ENCODE measurements at regions not wholly inside any gene's neighbourhood (a gene's known extent, or its start where the extent isn't known, plus 50 kb on each side); places are given as distances from the start of the nearest gene placed in this dataset.

DNA sequence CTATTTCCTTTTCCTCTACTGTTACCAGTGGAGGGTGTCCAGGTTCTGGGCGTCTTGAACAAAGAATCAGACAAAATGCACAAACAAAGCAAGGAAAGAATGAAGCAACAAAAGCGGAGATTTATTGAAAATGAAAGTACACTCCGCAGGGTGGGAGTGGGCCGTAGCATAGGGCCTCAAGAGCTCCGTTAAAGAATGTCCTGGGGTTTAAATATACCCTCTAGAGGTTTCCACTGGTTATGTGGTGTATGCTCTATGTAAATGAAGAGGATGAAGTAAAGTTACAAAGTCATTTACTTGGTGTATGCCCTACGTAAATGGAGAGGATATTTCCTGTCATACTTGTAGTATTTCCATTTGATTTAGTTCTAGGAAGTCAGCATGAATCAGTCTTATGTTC is 113.5 kb upstream of the MRPS30 start:
- no peak for DNase-seq (ENCODE audit: low spot score)
- ChIA-PET CTCF (no interaction called here), POLR2A (no interaction called here)
- Mint-ChIP-seq H3K27ac (no peak overlapping the region), H3K27me3 (ENCODE audit: low read depth) (no peaks in the 10 kb centered on the region), H3K4me3 (no peak overlapping the region), H3K4me1 (peaks cover 7% of the 10 kb centered on the region), H3K9me3 (peaks cover 45% of the 10 kb centered on the region), H3K36me3 (peaks cover 40% of the 10 kb centered on the region)
- TF ChIP-seq OVOL2 (CRISPR knock-in tag; IDR thresholded peaks at IDR 0.05; ENCODE audit: borderline replicate concordance) (no peak), FOXK1 (CRISPR knock-in tag; IDR thresholded peaks at IDR 0.05) (no peak), SP1 (CRISPR knock-in tag; conservative IDR thresholded peaks at IDR 0.05) (no peak), GTF2I (CRISPR knock-in tag; conservative IDR thresholded peaks at IDR 0.05) (no peak), TCF7 (CRISPR knock-in tag; IDR thresholded peaks at IDR 0.05; ENCODE audit: low read depth) (no peak), NFYB (CRISPR knock-in tag; conservative IDR thresholded peaks at IDR 0.05; ENCODE audit: low read depth) (no peak)
- TF ChIP-seq, protein P1, sequence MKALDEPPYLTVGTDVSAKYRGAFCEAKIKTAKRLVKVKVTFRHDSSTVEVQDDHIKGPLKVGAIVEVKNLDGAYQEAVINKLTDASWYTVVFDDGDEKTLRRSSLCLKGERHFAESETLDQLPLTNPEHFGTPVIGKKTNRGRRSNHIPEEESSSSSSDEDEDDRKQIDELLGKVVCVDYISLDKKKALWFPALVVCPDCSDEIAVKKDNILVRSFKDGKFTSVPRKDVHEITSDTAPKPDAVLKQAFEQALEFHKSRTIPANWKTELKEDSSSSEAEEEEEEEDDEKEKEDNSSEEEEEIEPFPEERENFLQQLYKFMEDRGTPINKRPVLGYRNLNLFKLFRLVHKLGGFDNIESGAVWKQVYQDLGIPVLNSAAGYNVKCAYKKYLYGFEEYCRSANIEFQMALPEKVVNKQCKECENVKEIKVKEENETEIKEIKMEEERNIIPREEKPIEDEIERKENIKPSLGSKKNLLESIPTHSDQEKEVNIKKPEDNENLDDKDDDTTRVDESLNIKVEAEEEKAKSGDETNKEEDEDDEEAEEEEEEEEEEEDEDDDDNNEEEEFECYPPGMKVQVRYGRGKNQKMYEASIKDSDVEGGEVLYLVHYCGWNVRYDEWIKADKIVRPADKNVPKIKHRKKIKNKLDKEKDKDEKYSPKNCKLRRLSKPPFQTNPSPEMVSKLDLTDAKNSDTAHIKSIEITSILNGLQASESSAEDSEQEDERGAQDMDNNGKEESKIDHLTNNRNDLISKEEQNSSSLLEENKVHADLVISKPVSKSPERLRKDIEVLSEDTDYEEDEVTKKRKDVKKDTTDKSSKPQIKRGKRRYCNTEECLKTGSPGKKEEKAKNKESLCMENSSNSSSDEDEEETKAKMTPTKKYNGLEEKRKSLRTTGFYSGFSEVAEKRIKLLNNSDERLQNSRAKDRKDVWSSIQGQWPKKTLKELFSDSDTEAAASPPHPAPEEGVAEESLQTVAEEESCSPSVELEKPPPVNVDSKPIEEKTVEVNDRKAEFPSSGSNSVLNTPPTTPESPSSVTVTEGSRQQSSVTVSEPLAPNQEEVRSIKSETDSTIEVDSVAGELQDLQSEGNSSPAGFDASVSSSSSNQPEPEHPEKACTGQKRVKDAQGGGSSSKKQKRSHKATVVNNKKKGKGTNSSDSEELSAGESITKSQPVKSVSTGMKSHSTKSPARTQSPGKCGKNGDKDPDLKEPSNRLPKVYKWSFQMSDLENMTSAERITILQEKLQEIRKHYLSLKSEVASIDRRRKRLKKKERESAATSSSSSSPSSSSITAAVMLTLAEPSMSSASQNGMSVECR (CRISPR knock-in tag; IDR thresholded peaks at IDR 0.05; ENCODE audit: borderline replicate concordance): no peak
- TF ChIP-seq, protein P2, sequence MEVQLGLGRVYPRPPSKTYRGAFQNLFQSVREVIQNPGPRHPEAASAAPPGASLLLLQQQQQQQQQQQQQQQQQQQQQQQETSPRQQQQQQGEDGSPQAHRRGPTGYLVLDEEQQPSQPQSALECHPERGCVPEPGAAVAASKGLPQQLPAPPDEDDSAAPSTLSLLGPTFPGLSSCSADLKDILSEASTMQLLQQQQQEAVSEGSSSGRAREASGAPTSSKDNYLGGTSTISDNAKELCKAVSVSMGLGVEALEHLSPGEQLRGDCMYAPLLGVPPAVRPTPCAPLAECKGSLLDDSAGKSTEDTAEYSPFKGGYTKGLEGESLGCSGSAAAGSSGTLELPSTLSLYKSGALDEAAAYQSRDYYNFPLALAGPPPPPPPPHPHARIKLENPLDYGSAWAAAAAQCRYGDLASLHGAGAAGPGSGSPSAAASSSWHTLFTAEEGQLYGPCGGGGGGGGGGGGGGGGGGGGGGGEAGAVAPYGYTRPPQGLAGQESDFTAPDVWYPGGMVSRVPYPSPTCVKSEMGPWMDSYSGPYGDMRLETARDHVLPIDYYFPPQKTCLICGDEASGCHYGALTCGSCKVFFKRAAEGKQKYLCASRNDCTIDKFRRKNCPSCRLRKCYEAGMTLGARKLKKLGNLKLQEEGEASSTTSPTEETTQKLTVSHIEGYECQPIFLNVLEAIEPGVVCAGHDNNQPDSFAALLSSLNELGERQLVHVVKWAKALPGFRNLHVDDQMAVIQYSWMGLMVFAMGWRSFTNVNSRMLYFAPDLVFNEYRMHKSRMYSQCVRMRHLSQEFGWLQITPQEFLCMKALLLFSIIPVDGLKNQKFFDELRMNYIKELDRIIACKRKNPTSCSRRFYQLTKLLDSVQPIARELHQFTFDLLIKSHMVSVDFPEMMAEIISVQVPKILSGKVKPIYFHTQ (CRISPR knock-in tag; IDR thresholded peaks at IDR 0.05): no peak
- TF ChIP-seq, protein P3, sequence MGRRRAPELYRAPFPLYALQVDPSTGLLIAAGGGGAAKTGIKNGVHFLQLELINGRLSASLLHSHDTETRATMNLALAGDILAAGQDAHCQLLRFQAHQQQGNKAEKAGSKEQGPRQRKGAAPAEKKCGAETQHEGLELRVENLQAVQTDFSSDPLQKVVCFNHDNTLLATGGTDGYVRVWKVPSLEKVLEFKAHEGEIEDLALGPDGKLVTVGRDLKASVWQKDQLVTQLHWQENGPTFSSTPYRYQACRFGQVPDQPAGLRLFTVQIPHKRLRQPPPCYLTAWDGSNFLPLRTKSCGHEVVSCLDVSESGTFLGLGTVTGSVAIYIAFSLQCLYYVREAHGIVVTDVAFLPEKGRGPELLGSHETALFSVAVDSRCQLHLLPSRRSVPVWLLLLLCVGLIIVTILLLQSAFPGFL (CRISPR knock-in tag; IDR thresholded peaks at IDR 0.05; ENCODE audit: borderline replicate concordance): no peak
- TF ChIP-seq, protein P4, sequence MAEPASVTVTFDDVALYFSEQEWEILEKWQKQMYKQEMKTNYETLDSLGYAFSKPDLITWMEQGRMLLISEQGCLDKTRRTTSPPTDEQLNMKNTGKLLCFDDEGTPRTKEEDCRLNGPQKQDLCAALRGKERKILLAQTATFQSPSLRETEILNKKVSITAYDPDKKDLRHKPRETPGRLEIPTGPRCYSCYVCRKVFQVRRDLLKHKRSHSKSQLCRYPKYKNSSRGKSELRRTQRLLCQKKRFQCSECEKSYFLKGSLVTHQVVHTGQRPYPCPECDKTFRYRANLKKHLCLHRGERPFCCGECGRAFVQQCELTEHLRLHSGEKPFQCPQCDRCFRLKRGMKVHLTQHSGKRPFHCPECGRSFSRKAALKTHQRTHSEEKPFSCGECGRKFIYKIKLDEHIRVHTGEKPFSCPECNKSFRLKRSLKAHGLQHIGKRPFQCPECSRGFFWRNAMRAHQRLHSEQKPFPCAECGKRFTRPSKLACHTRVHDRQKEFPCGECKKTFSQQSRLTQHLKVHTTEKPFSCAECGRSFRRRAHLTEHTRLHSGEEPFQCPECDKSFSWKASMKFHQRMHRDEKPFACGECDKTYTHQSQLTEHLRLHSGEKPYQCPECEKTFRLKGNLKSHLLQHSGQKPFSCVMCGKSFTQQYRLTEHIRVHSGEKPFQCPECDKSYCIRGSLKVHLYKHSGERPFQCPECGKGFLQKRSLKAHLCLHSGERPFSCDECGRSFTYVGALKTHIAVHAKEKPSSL (CRISPR knock-in tag; conservative IDR thresholded peaks at IDR 0.05): no peak
- TF ChIP-seq, protein P5, sequence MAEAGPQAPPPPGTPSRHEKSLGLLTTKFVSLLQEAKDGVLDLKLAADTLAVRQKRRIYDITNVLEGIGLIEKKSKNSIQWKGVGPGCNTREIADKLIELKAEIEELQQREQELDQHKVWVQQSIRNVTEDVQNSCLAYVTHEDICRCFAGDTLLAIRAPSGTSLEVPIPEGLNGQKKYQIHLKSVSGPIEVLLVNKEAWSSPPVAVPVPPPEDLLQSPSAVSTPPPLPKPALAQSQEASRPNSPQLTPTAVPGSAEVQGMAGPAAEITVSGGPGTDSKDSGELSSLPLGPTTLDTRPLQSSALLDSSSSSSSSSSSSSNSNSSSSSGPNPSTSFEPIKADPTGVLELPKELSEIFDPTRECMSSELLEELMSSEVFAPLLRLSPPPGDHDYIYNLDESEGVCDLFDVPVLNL (CRISPR knock-in tag; IDR thresholded peaks at IDR 0.05; ENCODE audit: borderline replicate concordance, low read depth): no peak
- ATAC-seq: no peak

DNA sequence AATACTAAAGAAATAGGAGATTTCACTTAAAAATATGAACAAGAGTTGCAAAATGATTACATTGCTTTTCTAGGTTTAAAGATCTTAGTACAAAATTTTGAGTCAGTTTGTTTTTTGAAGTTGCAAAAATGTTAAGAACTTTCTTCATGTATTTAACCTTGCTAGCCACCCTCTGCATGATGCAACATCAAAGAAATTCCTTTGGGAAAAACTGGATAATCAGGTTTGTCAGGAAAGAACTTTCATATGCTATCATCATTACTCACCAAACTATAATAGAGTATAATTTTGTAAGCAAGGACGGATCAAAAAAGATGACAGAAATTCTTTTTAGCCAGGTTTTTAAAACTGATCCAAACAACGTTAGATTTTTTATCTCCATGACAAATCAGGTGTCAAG is 116.9 kb upstream of the MRPS30 start:
- H3K27ac Mint-ChIP-seq: no peak overlapping the region
- CTCF ChIA-PET: no interaction called here
- DNase-seq (ENCODE audit: low spot score) (no peak), ATAC-seq (no peak)
- no peaks in the 10 kb centered on the region for H3K27me3 Mint-ChIP-seq (ENCODE audit: low read depth)
- H3K4me3 Mint-ChIP-seq: no peak overlapping the region
- H3K4me1 Mint-ChIP-seq: peaks cover 2% of the 10 kb centered on the region
- POLR2A ChIA-PET: no interaction called here
- peaks cover 48% of the 10 kb centered on the region for H3K9me3 Mint-ChIP-seq
- peaks cover 40% of the 10 kb centered on the region for H3K36me3 Mint-ChIP-seq
- TF ChIP-seq ZNF317 (CRISPR knock-in tag; IDR thresholded peaks at IDR 0.05; ENCODE audit: borderline replicate concordance, low read depth) (no peak), ZNF416 (CRISPR knock-in tag; IDR thresholded peaks at IDR 0.05) (no peak), ELF4 (CRISPR knock-in tag; IDR thresholded peaks at IDR 0.05; ENCODE audit: low read depth) (no peak), HMGA2 (CRISPR knock-in tag; IDR thresholded peaks at IDR 0.05) (no peak), ZNF396 (CRISPR knock-in tag; IDR thresholded peaks at IDR 0.05; ENCODE audit: borderline replicate concordance) (no peak)
- TF ChIP-seq, protein P6, sequence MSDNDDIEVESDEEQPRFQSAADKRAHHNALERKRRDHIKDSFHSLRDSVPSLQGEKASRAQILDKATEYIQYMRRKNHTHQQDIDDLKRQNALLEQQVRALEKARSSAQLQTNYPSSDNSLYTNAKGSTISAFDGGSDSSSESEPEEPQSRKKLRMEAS (CRISPR knock-in tag; IDR thresholded peaks at IDR 0.05): no peak
- TF ChIP-seq, protein P7, sequence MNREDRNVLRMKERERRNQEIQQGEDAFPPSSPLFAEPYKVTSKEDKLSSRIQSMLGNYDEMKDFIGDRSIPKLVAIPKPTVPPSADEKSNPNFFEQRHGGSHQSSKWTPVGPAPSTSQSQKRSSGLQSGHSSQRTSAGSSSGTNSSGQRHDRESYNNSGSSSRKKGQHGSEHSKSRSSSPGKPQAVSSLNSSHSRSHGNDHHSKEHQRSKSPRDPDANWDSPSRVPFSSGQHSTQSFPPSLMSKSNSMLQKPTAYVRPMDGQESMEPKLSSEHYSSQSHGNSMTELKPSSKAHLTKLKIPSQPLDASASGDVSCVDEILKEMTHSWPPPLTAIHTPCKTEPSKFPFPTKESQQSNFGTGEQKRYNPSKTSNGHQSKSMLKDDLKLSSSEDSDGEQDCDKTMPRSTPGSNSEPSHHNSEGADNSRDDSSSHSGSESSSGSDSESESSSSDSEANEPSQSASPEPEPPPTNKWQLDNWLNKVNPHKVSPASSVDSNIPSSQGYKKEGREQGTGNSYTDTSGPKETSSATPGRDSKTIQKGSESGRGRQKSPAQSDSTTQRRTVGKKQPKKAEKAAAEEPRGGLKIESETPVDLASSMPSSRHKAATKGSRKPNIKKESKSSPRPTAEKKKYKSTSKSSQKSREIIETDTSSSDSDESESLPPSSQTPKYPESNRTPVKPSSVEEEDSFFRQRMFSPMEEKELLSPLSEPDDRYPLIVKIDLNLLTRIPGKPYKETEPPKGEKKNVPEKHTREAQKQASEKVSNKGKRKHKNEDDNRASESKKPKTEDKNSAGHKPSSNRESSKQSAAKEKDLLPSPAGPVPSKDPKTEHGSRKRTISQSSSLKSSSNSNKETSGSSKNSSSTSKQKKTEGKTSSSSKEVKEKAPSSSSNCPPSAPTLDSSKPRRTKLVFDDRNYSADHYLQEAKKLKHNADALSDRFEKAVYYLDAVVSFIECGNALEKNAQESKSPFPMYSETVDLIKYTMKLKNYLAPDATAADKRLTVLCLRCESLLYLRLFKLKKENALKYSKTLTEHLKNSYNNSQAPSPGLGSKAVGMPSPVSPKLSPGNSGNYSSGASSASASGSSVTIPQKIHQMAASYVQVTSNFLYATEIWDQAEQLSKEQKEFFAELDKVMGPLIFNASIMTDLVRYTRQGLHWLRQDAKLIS (CRISPR knock-in tag; IDR thresholded peaks at IDR 0.05; ENCODE audit: borderline replicate concordance): no peak
- TF ChIP-seq, protein P8, sequence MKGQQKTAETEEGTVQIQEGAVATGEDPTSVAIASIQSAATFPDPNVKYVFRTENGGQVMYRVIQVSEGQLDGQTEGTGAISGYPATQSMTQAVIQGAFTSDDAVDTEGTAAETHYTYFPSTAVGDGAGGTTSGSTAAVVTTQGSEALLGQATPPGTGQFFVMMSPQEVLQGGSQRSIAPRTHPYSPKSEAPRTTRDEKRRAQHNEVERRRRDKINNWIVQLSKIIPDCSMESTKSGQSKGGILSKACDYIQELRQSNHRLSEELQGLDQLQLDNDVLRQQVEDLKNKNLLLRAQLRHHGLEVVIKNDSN (CRISPR knock-in tag; IDR thresholded peaks at IDR 0.05): no peak
